ENCODE measurements at regions not wholly inside any gene's neighbourhood (a gene's known extent, or its start where the extent isn't known, plus 50 kb on each side); places are given as distances from the start of the nearest gene placed in this dataset.

DNA sequence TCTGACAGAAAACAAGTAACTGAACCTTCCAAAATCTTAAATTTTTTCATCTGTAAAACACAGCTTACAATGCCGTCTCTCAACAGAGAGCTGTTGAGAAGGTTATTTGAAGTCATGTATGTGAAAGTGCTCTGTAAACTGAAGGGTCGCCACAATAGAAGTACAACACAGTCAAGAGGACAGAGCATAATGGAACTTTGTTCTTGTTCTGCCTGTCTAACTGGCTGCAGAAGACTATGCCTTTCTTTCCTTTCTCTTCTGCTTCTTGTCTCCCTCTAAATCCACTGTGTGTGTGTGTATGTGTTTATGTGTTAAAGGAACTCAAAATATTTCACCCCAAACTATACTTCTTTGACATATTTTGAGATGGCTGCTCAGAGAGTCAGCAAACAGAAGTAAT, 365.8 kb upstream of the RND3 start:
- TF ChIP-seq, protein P1, sequence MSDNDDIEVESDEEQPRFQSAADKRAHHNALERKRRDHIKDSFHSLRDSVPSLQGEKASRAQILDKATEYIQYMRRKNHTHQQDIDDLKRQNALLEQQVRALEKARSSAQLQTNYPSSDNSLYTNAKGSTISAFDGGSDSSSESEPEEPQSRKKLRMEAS (CRISPR knock-in tag; IDR thresholded peaks at IDR 0.05), result no peak
- TF ChIP-seq, protein P2, sequence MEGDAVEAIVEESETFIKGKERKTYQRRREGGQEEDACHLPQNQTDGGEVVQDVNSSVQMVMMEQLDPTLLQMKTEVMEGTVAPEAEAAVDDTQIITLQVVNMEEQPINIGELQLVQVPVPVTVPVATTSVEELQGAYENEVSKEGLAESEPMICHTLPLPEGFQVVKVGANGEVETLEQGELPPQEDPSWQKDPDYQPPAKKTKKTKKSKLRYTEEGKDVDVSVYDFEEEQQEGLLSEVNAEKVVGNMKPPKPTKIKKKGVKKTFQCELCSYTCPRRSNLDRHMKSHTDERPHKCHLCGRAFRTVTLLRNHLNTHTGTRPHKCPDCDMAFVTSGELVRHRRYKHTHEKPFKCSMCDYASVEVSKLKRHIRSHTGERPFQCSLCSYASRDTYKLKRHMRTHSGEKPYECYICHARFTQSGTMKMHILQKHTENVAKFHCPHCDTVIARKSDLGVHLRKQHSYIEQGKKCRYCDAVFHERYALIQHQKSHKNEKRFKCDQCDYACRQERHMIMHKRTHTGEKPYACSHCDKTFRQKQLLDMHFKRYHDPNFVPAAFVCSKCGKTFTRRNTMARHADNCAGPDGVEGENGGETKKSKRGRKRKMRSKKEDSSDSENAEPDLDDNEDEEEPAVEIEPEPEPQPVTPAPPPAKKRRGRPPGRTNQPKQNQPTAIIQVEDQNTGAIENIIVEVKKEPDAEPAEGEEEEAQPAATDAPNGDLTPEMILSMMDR (IDR thresholded peaks at IDR 0.05), result no peak
- TF ChIP-seq, protein P3, sequence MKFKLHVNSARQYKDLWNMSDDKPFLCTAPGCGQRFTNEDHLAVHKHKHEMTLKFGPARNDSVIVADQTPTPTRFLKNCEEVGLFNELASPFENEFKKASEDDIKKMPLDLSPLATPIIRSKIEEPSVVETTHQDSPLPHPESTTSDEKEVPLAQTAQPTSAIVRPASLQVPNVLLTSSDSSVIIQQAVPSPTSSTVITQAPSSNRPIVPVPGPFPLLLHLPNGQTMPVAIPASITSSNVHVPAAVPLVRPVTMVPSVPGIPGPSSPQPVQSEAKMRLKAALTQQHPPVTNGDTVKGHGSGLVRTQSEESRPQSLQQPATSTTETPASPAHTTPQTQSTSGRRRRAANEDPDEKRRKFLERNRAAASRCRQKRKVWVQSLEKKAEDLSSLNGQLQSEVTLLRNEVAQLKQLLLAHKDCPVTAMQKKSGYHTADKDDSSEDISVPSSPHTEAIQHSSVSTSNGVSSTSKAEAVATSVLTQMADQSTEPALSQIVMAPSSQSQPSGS (CRISPR knock-in tag; IDR thresholded peaks at IDR 0.05; ENCODE audit: borderline replicate concordance, low read depth), result no peak
- TF ChIP-seq SP1 (CRISPR knock-in tag; conservative IDR thresholded peaks at IDR 0.05) (no peak), JUN (CRISPR knock-in tag; IDR thresholded peaks at IDR 0.05) (no peak), FOXJ3 (CRISPR knock-in tag; IDR thresholded peaks at IDR 0.05; ENCODE audit: borderline replicate concordance) (no peak), MYBL2 (CRISPR knock-in tag; IDR thresholded peaks at IDR 0.05) (no peak), TCF7 (CRISPR knock-in tag; IDR thresholded peaks at IDR 0.05; ENCODE audit: low read depth) (no peak)

Measured in WTC11 (cell line).